H1 (cell line): ENCODE measurements at regions not wholly inside any gene's neighbourhood (a gene's known extent, or its start where the extent isn't known, plus 50 kb on each side); places are given as distances from the start of the nearest gene placed in this dataset.

Experiments
- CTCF ChIA-PET: fragments of 300-600 bp; sonication (Branson Sonifier 250); formaldehyde crosslinking; loops from one replicate; lab custom pipeline; 2021; ENCODE audit not compliant: partially characterized antibody; lab: Charles Lee
- POLR2A ChIA-PET: fragments of 300-600 bp; sonication (Branson Sonifier 250); formaldehyde crosslinking; loops from one replicate; lab custom pipeline; 2021; ENCODE audit warnings: inconsistent platforms; ENCODE audit not compliant: partially characterized antibody; lab: Charles Lee
- DNase-seq, 2 experiments: peaks; one replicate each; pipeline versions ENCODE4 v3.0.0 to v3.0.0-alpha.2; 2010 to 2022; ENCODE audit warnings: low spot score in 2 of 2, low read depth in 1 of 2, mixed read lengths in 1 of 2
- FAIRE-seq: peaks from 2 replicates; lab custom pipeline; 2011; peaks lifted over from hg19 to GRCh38; lab: Jason Lieb, UNC
- H2AFZ ChIP-seq: 2 replicates; pipeline ENCODE4 v1.8.1; 2012; ENCODE audit warnings: low read length, inconsistent platforms
- H2AK5ac ChIP-seq: 2 replicates; pipeline ENCODE4 v1.6.1; 2013; ENCODE audit warnings: low read depth, low read length
- H2BK120ac ChIP-seq: replicated peaks from 2 replicates; pipeline ENCODE3; 2013; ENCODE audit warnings: low read depth, low read length, inconsistent platforms
- H2BK12ac ChIP-seq: 2 replicates; pipeline ENCODE4 v1.6.1; 2013; ENCODE audit warnings: low read depth, low read length
- H2BK15ac ChIP-seq: 2 replicates; pipeline ENCODE4 v1.6.1; 2013; ENCODE audit warnings: low read length
- H2BK20ac ChIP-seq: 2 replicates; pipeline ENCODE4 v1.6.1; 2013; ENCODE audit warnings: low read length
- H2BK5ac ChIP-seq: 2 replicates; pipeline ENCODE4 v1.6.1; 2013; ENCODE audit warnings: low read depth, low read length
- H3K14ac ChIP-seq: 2 replicates; pipeline ENCODE4 v1.6.1; 2013; ENCODE audit warnings: inconsistent platforms; ENCODE audit not compliant: insufficient read length
- H3K18ac ChIP-seq: 2 replicates; pipeline ENCODE4 v1.6.1; 2013; ENCODE audit warnings: low read length; ENCODE audit errors: extremely low read depth
- H3K23ac ChIP-seq: 2 replicates; pipeline ENCODE4 v1.6.1; 2013; ENCODE audit warnings: inconsistent platforms; ENCODE audit not compliant: insufficient read length
- H3K23me2 ChIP-seq: 2 replicates; pipeline ENCODE4 v1.6.1; 2013; ENCODE audit warnings: low read depth, low read length
- H3K27ac ChIP-seq: 2 replicates; pipeline ENCODE4 v1.6.1; 2011; ENCODE audit warnings: low read depth, low read length, inconsistent platforms
- H3K27me3 ChIP-seq, 4 experiments: replicated peaks in 1 of 4; 1 replicate in 1 of 4; 2 replicates in 3 of 4; pipeline versions ENCODE4 v1.6.1 to v1.8.1; 2011 to 2013; ENCODE audit warnings: low read length in 3 of 4, mild to moderate bottlenecking in 3 of 4, inconsistent platforms in 2 of 4, mixed read lengths in 2 of 4, moderate library complexity in 1 of 4; ENCODE audit not compliant: control insufficient read depth in 3 of 4, insufficient read depth in 3 of 4; ENCODE audit errors: extremely low read depth in 1 of 4
- H3K36me3 ChIP-seq, 4 experiments: 2 replicates each; pipeline versions ENCODE4 v1.6.1 to v1.8.1; 2011 to 2013; ENCODE audit warnings: mild to moderate bottlenecking in 4 of 4, low read length in 3 of 4, moderate library complexity in 2 of 4, control low read depth in 1 of 4, inconsistent platforms in 1 of 4; ENCODE audit not compliant: insufficient read depth in 4 of 4, control insufficient read depth in 2 of 4
- H3K4ac ChIP-seq: replicated peaks from 2 replicates; pipeline ENCODE3; 2013; ENCODE audit warnings: low read length, low read depth, mixed read lengths, inconsistent platforms; ENCODE audit not compliant: insufficient read length
- H3K4me1 ChIP-seq, 4 experiments: replicated peaks in 1 of 4; 1 replicate in 1 of 4; 2 replicates in 3 of 4; pipeline versions ENCODE4 v1.6.1 to v1.8.1; 2011 to 2013; ENCODE audit warnings: low read length in 3 of 4, inconsistent platforms in 2 of 4, mixed read lengths in 1 of 4; ENCODE audit not compliant: insufficient read depth in 4 of 4, control insufficient read depth in 3 of 4
- H3K4me2 ChIP-seq, 2 experiments: 2 replicates each; pipeline versions ENCODE4 v1.6.1 to v1.8.1; 2011 to 2013; ENCODE audit warnings: low read depth in 2 of 2, low read length in 2 of 2, control low read depth in 1 of 2, inconsistent platforms in 1 of 2, mild to moderate bottlenecking in 1 of 2; ENCODE audit not compliant: insufficient read depth in 1 of 2
- H3K4me3 ChIP-seq, 4 experiments: fragments of 200-600, 300-600 bp in 1 of 4; sonication (generic), shearing (Covaris generic), sonication (Bioruptor Twin) in 1 of 4; 2 replicates each; pipeline versions ENCODE4 v1.5.1 to v1.8.1; 2011 to 2016; ENCODE audit warnings: low read length in 4 of 4, low read depth in 3 of 4, control low read depth in 2 of 4, inconsistent platforms in 2 of 4, mild to moderate bottlenecking in 2 of 4, mixed read lengths in 1 of 4, moderate library complexity in 1 of 4; ENCODE audit not compliant: insufficient read depth in 2 of 4; ENCODE audit errors: extremely low read depth in 1 of 4
- H3K56ac ChIP-seq: replicated peaks from 2 replicates; pipeline ENCODE3; 2013; ENCODE audit warnings: low read depth, mild to moderate bottlenecking, mixed read lengths, low read length, inconsistent platforms; ENCODE audit not compliant: insufficient read length
- H3K79me1 ChIP-seq: 2 replicates; pipeline ENCODE4 v1.6.1; 2013; ENCODE audit warnings: low read depth, low read length, control low read depth
- H3K79me2 ChIP-seq, 2 experiments: 2 replicates each; pipeline versions ENCODE4 v1.6.1 to v1.8.1; 2012 to 2013; ENCODE audit warnings: low read length in 2 of 2, mild to moderate bottlenecking in 2 of 2, inconsistent platforms in 1 of 2; ENCODE audit not compliant: insufficient read depth in 2 of 2, control insufficient read depth in 1 of 2
- H3K9ac ChIP-seq, 4 experiments: replicated peaks in 1 of 4; 1 replicate in 1 of 4; 2 replicates in 3 of 4; pipeline versions ENCODE4 v1.6.1 to v1.8.1; 2011 to 2013; ENCODE audit warnings: low read depth in 3 of 4, low read length in 3 of 4, control low read depth in 2 of 4, mild to moderate bottlenecking in 2 of 4, moderate library complexity in 2 of 4, inconsistent platforms in 1 of 4; ENCODE audit errors: extremely low read depth in 1 of 4
- H3K9me3 ChIP-seq, 2 experiments: 2 replicates each; pipeline versions ENCODE4 v1.6.1 to v1.8.1; 2012 to 2013; ENCODE audit warnings: mild to moderate bottlenecking in 2 of 2, moderate library complexity in 2 of 2, control low read depth in 1 of 2, inconsistent platforms in 1 of 2, low read depth in 1 of 2, low read length in 1 of 2, mixed read lengths in 1 of 2; ENCODE audit not compliant: insufficient read depth in 2 of 2
- H4K20me1 ChIP-seq, 2 experiments: replicated peaks in 1 of 2; 2 replicates each; pipeline versions ENCODE3 to v1.8.1; 2011 to 2013; ENCODE audit warnings: inconsistent platforms in 2 of 2, low read length in 2 of 2, mild to moderate bottlenecking in 1 of 2; ENCODE audit not compliant: insufficient read depth in 2 of 2, control insufficient read depth in 1 of 2
- H4K5ac ChIP-seq: 2 replicates; pipeline ENCODE4 v1.6.1; 2013; ENCODE audit warnings: low read length, low read depth, mixed read lengths, inconsistent platforms; ENCODE audit not compliant: insufficient read length
- H4K8ac ChIP-seq: 2 replicates; pipeline ENCODE4 v1.8.0; 2013; ENCODE audit warnings: mild to moderate bottlenecking, moderate library complexity, low read length, inconsistent platforms; ENCODE audit not compliant: insufficient read depth; ENCODE audit errors: extremely low read depth
- H4K91ac ChIP-seq: replicated peaks from 2 replicates; pipeline ENCODE3; 2013; ENCODE audit warnings: low read length, mixed read lengths, inconsistent platforms; ENCODE audit not compliant: insufficient read length
- ATF3 ChIP-seq: IDR thresholded peaks from 2 replicates; pipeline ENCODE4 v1.6.1; 2011; ENCODE audit warnings: low read depth, mild to moderate bottlenecking, low read length; ENCODE audit not compliant: insufficient read depth
- CHD1 ChIP-seq: IDR thresholded peaks from 2 replicates; pipeline ENCODE4 v1.6.1; 2012; ENCODE audit warnings: low read depth, low read length, improper control_type of control experiment
- CTCF ChIP-seq, 3 experiments: IDR thresholded peaks; 1 replicate in 2 of 3; 2 replicates in 1 of 3; pipeline versions ENCODE4 v1.5.1 to v1.6.1; 2011; ENCODE audit warnings: low read length in 3 of 3, mild to moderate bottlenecking in 3 of 3, inconsistent platforms in 2 of 3, low read depth in 1 of 3, moderate library complexity in 1 of 3; ENCODE audit not compliant: insufficient read depth in 1 of 3; ENCODE audit errors: control extremely low read depth in 1 of 3
- EGR1 ChIP-seq: IDR thresholded peaks from 2 replicates; pipeline ENCODE4 v1.6.1; 2011; ENCODE audit warnings: low read depth, low read length, borderline replicate concordance
- EP300 ChIP-seq, 2 experiments: IDR thresholded peaks; 1 replicate in 1 of 2; 2 replicates in 1 of 2; pipeline ENCODE4 v1.6.1; 2011 to 2012; ENCODE audit warnings: low read depth in 2 of 2, low read length in 2 of 2, mild to moderate bottlenecking in 2 of 2, borderline replicate concordance in 1 of 2, inconsistent platforms in 1 of 2, moderate library complexity in 1 of 2
- HDAC6 ChIP-seq: IDR thresholded peaks from one replicate; pipeline ENCODE4 v1.7.1; 2012; ENCODE audit warnings: low read depth, mild to moderate bottlenecking, inconsistent platforms, low read length, moderate library complexity
- MAX ChIP-seq: IDR thresholded peaks from 2 replicates; pipeline ENCODE4 v1.6.1; 2012; ENCODE audit warnings: inconsistent platforms
- POLR2AphosphoS5 ChIP-seq: IDR thresholded peaks from 2 replicates; pipeline ENCODE4 v1.6.1; 2011; ENCODE audit warnings: low read depth, low read length
- SUZ12 ChIP-seq: fragments of 200-600 bp; sonication (generic); IDR thresholded peaks from 2 replicates; pipeline ENCODE4 v1.6.1; 2012; ENCODE audit warnings: mild to moderate bottlenecking, inconsistent platforms, low read length, moderate library complexity, mixed read lengths
- TAF1 ChIP-seq: IDR thresholded peaks from 2 replicates; pipeline ENCODE4 v1.6.1; 2011; ENCODE audit warnings: mild to moderate bottlenecking, low read depth, low read length
- YY1 ChIP-seq: IDR thresholded peaks from 2 replicates; pipeline ENCODE4 v1.6.1; 2011; ENCODE audit warnings: low read depth, mild to moderate bottlenecking, low read length
- WGBS, 2 experiments: shearing (Covaris generic) in 1 of 2; methylation state at CpG; one replicate each; pipeline versions ENCODE4 v1.1.6 to v1.1.7; 2013 to 2015; ENCODE audit warnings: low lambda C conversion rate in 2 of 2, mixed read lengths in 2 of 2, inconsistent platforms in 1 of 2, low coverage in 1 of 2, missing lambda C conversion rate in 1 of 2; ENCODE audit not compliant: insufficient replicate concordance in 2 of 2, insufficient coverage in 1 of 2, insufficient read length in 1 of 2; ENCODE audit errors: extremely low coverage in 1 of 2, missing lambda C conversion rate in 1 of 2; 5-methylcytosine and 5-hydroxymethylcytosine counted together

- H2BK120ac ChIP-seq, result no peak overlapping the region
- CTCF ChIA-PET, result interaction anchor here (0.7 to 2.2 kb wide), 14 partner anchors 11 to 327 kb away, joined by 3 to 6 read pairs (median 4); no protein-coding TSS in a partner anchor
- peaks cover 0 to 4% (median 0%) of the 10 kb centered on the region in 4 experiments; a peak in 2 of 7 replicates for H3K4me1 ChIP-seq
- peak overlapping the region; percentile 77; the same call in 1 of the 2 replicates for H2BK12ac ChIP-seq
- H3K4ac ChIP-seq, result no peak overlapping the region
- H3K27ac ChIP-seq, result no peak overlapping the region
- H3K18ac ChIP-seq, result peak overlapping the region; percentile 11; the same call in 1 of the 2 replicates
- no peaks in the 10 kb centered on the region for H3K36me3 ChIP-seq
- H3K23me2 ChIP-seq, result no peaks in the 10 kb centered on the region
- H3K56ac ChIP-seq, result no peak overlapping the region
- H3K9me3 ChIP-seq, result no peaks in the 10 kb centered on the region
- peak overlapping the region; percentile 98 for H2AFZ ChIP-seq
- no peaks in the 10 kb centered on the region for H4K20me1 ChIP-seq
- H4K8ac ChIP-seq, result no peak overlapping the region
- H3K4me3 ChIP-seq, result no peak overlapping the region
- H2BK20ac ChIP-seq, result no peak overlapping the region
- H2BK15ac ChIP-seq, result no peak overlapping the region
- H3K79me1 ChIP-seq, result no peaks in the 10 kb centered on the region
- no peak for DNase-seq
- H3K4me2 ChIP-seq, result no peak overlapping the region
- peak; percentile 60 for FAIRE-seq
- no peak overlapping the region for H4K91ac ChIP-seq
- H3K9ac ChIP-seq, result no peak overlapping the region
- H2BK5ac ChIP-seq, result no peak overlapping the region
- no peak overlapping the region for H3K14ac ChIP-seq
- no peak overlapping the region for H2AK5ac ChIP-seq
- H3K79me2 ChIP-seq, result no peaks in the 10 kb centered on the region
- no peak overlapping the region for H4K5ac ChIP-seq
- H3K27me3 ChIP-seq, result no peaks in the 10 kb centered on the region; a peak in 1 of 7 replicates
- H3K23ac ChIP-seq, result no peak overlapping the region
- 80% methylated on average over 3 of the region's 3 CpGs; no CpG with 5 or more reads in 1 of the 2 experiments for WGBS, 2 experiments
- POLR2A ChIA-PET, result no interaction called here
- no peak for TF ChIP-seq EP300 (IDR thresholded peaks at IDR 0.05; ENCODE audit: borderline replicate concordance in 1 of 2, low read depth in 2 of 2, low read length in 2 of 2)
- TF ChIP-seq MAX, result no peak
- no peak for TF ChIP-seq POLR2AphosphoS5
- TF ChIP-seq HDAC6, result no peak
- TF ChIP-seq SUZ12, result no peak
- no peak for TF ChIP-seq TAF1
- no peak for TF ChIP-seq CHD1
- TF ChIP-seq EGR1, result no peak
- TF ChIP-seq CTCF (IDR thresholded peaks at IDR 0.05; ENCODE audit: control extremely low read depth in 1 of 3, insufficient read depth in 1 of 3, low read depth in 1 of 3, low read length in 3 of 3), result peak in 1 of 3 experiments; percentile 9; a peak in 1 of 4 replicates
- TF ChIP-seq ATF3, result no peak
- 0 out of 2 replicates have a peak, but pooled peaks have one; percentile 28 for TF ChIP-seq YY1
These were observed 113.2 kb downstream of the HSPH1 start for GRCh38 chr13:31048521-31048920.
